GM21737 (cell line): ENCODE measurements at regions not wholly inside any gene's neighbourhood (a gene's known extent, or its start where the extent isn't known, plus 50 kb on each side); places are given as distances from the start of the nearest gene placed in this dataset.

ENCODE experiments used
- ATAC-seq: cut with Tn5 transposase; IDR thresholded peaks from one replicate; pipeline ENCODE4 v1.9.1; 2021; ENCODE audit warnings: mild to moderate bottlenecking, moderate library complexity; ENCODE audit not compliant: unreplicated experiment

DNA sequence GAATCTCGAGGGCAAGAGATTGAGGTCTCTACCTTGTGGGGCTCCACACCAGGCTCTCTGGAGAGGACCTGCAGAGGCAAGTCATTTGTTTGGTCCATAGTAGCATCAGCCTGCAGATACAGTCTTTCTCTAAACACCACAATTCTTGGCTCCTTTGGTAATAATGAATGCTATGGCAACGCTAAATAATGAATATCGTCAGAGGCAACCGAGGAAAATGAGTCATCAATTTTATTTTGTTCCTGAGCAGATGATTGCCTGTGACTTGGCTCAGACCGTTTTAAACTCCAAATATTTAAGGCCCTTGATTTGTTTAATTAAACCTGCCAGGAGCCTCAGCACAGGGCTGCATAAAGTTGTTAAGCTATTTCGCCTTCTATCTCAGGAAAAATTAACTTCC is 924.1 kb upstream of the TMEM132C start:
- no peak for ATAC-seq

DNA sequence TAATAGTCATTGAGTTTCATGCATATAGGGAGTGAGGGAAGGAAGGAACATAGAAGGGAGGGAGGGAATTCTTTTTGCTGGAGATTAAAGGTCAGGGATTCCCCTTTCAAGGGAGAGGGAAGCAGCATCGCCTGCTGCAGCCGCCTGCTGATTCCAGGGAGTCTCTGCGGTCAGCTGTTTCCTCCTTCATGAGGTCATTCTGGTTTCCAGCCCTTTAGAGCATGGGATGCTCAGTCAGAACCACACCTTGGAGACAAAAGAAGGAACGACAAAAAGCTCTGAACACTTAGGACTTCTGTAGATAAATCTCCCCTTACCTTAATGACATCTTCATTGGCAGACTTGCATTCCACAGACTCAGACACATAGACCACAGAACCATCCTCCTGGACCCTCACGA is 923.0 kb upstream of the TMEM132C start:
- ATAC-seq = no peak

DNA sequence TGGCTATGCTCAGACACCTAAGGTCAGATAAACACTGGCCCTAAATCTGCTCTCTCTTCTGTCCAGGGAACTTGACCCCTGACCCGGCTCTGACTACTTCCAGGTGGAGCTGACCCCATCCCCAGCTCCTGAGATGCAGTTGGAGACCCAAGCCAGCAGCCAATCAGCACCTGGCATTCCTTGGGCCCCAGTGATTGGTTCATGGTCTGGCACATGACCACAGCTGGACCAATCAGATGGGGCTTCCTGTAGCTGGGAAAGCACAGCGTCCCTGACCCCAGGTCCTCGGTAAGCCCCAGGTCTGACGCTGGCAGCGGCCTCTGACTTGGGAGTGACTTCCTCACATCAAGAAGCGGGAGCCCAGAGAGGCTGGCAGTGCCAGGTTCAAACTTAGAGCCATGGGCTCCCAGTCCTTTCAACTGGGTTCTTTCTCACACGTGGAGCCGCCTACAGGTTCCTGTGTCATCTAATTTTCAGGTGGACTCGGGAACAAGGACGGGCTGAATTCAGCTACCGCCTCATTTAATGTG is 915.4 kb upstream of the TMEM132C start:
- ATAC-seq = no peak

DNA sequence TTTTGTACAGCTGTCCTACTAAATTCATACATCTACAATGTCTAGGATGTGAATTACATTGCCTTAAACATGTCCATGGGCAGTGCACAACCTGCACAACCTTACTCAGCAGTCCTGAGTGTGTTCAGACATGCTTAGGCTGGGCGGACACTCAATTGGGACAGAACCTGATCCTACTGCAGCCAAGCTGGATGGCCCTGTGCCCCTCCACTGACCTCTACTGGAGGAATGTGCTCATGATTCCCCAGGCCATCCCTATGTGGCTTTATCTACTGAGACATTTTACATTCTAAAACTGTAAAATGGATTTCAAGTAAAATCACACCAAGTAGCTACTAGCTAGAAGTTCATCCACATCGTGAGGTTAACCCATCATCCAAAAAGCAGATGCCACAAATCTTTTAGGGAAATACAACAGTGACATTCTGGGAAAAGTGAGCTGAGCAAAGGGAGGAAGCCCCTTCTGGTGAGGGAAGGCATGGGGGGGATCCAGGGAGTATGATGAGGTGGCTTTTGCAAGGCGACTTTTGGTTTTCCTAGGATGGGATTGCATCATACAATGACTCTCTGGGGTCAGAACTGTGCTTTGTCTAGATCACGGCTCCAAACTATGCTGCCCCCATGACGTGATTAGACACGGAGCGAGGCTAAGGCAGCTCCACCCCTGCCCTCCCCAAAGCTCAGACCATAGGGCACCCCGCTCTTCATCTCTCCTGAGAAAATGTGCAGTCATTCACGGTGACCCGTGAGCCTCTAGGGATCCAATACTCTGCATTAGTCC is 911.7 kb upstream of the TMEM132C start:
- no peak for ATAC-seq

DNA sequence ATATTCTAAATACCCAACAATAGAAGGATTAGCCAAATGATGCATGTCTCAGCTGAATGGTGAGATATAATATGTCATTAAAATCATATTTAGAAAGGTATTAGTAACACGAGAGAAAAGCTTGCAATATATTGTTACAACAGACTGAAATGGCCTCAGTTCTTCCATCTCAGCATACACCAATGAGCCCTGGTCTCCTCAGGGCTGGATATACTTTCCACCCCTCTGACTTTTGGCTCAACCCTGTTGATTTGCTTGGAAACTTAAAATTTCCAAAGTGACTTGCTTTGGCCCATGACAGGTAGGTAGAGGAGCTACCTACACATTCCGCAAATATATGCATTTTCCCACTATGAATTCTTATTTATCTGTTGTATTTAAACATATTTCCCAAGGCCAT is 908.1 kb upstream of the TMEM132C start:
- ATAC-seq = no peak

DNA sequence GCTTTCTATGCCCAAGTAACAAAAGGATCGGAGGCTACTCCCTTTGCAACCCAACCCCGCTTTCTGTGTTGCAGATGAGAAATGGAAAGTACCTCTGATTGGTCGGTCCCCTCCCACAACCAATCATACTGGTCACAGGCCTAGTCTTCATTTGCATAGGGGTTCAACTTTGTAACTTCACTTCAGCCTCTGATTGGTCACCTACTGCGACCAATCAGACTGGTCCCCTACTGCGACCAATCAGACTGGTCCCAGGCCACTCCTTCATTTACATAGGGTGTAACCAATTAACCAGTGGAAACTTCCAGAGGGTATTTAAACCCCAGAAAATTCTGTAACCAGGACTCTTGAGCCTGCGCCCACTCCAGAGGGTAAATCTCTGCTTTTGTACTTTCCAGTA is 906.4 kb upstream of the TMEM132C start:
- no peak for ATAC-seq

DNA sequence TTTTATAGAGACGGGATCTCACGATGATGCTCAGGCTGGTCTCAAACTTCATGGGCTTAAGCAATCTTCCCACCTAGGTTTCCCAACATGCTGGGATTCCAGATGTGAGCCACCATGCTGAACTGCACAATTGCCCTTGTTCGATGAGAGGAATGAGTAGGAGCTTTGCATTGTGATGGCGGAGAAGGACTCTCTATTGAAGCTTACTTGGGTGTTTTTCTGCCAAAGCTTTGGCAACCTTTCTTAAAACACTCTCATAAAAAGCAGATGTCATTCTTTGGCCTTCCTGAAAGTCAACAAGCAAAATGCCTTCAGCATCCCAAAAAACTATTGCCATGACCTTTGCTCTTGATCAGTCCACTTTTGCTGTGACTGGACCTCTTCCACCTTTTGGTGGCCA is 904.8 kb upstream of the TMEM132C start:
- no peak for ATAC-seq

DNA sequence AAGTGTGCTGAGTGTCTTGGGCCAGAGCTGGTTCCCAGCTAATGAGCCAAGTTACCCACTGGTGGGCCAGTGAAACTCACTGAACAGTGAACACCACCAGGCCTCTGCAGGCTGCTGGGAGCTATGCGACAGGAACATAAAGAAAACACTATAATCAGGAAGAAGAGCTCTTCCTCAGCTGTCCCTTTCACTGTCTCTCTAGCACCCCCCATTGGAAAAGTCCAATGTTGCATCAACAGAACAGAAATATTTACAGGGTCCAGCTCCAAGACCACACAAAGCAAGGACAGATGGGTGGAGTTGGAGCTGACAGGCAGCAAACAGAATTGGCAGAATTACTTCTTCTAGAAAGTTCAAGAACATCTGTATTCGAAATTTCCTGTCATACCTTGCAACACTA is 903.6 kb upstream of the TMEM132C start:
- no peak for ATAC-seq

DNA sequence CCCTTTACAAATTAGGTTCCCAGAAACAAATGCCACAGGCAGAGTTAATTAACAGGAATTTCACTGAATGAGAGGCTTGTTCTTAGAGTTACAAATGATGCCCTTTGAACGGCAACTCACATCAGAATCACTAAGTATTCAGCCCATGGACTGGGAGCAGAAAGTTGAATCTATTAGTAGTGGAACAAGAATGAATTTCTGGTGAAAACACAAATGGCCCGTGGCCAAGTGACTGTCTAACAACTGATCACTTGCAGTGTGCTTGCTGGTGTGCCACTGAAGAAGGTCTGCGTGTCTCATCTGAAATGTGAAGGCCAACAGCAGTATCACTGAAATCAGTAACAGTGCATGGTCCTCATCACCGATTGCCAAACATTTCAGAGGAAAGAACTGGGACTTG is 893.4 kb upstream of the TMEM132C start:
- ATAC-seq = no peak

DNA sequence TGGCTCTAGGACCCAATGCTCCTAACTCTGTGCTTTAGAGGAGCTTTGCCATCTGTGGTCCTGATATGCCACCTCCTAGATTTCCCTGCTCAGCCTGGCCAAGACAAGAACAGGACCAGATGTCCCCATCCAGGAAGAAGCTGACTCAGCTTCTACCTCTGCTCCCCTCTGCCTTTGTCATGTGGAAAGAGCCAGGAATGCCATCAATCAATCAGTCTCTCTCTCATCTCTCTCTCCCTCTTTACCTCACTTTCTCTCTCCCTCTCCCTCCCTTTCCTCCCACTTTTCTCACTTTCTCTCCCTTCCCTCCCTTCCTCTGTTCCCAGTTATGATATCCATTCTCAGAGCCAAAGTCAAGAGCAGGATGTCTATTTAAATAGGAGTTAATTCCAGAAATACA is 892.5 kb upstream of the TMEM132C start:
- no peak for ATAC-seq

DNA sequence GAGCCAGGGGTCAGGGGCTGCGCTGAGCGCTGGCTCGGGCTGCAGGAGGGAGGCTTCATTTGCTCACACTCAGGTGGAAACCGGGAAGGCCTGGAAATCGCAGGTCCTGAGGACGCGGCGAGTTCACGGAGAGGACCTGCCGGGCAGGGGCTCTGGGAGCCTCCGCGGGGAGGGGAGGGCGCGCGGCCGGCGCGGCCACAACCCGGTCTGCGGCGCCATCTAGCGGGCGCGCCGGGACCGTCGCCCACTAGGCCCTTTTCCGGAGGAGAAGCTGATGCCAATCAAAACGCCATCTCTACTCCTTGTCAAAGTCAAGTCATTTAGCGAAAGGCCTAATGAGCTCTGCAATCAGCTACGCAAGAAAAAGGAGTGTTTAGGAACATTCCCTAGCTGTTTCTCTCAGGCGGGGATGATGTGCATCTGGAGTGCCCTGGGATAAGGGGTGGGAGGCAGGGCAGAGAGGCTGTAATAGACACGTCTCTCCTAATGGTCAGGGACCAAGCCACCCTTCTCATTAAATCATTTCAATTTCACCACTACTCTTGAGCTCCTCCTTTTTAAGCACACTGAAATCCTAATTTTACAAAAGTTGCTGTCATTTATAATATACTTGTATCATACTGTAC is 885.8 kb upstream of the TMEM132C start:
- ATAC-seq = no peak

DNA sequence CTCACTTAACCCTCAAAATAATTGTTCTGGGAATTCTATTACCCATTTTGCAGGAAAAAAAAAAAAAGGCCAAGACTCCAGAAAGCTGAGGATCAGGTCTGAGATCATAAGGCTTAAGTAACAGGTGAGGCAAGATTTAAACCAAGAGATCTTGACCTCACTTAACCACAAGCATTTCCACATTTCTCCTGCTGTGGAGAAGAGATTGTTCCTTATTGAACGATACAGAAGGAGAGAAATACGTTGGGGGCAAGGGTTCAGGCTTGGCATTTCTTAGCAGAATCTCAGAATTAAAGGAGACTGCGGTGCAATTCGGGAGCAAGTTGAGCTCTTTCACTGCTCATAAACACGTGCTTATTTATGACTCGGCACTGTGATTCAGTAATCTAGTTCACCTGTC is 885.3 kb upstream of the TMEM132C start:
- no peak for ATAC-seq

DNA sequence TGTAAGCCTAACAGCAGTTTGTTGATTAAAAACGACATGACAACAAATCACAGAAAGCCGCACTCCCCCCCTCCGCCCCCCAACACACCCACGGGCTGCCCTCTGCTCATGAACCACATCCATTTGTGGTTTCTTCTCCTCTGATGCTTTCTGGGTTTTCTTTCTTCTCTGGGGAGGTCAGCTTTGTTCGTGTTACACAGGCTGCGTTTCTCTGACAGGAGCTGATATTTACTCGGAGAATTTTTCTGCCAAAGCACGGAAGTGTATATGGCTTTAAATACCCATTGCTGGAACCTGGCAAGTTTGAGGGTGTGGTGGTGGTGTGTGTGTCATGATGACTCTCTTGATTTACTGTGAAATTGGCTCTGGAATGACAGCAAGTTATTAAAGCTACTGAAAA is 883.7 kb upstream of the TMEM132C start:
- ATAC-seq = no peak

DNA sequence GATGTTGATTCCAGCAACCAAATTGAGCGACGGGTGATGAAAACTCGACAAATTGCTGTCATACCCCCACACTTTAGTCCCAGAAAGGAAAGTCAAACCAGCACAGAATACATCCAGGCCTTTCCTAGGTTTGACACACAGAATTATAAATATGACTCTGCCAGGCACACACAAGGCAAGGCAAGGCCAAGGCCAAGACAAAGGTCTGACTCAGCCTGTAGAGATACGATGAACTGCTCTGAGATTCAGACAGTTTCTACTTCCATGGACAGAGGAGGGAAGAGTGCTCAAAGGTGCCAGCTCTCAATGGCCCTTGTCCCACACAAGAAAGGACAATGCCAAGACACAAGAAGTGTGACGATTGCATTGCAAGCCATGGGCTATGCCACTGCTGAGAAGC is 880.2 kb upstream of the TMEM132C start:
- no peak for ATAC-seq

DNA sequence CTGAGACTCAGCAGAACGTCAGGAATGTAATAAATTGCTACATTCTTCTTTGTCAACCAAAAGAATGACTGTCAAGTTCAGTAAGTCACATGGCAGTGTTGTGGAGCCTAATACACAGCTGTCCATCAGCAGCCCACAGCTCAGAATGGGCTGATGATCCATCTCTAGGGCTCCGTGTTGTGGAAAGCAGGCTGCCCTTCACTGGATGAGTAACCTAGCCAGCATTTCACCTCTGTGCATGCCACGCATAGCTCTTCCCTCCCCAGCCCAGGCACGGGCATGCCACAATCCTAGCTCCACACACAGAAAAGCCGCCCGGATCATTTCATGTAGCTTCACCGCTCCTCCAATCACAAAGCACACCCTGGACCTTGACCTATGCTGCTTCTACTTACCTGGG is 878.0 kb upstream of the TMEM132C start:
- no peak for ATAC-seq

DNA sequence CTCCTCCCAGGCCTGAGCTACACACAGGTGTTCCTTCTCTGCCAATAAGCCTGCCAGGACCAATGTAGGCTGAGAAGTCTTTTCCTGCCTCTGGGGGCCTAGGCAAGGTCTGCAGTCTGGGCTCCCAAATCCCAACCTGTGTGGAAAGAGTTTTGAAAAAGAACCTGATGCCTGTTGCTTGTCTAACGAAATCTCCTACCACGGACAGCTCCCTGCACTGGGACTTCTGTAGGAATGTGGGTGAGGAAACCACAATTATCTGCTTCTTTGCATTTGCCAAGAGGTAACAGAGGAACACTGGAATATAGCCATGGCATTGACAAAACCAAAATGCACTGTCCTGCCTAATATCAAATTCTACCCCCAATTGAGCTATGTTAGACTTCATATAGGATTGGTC is 877.0 kb upstream of the TMEM132C start:
- ATAC-seq = no peak

DNA sequence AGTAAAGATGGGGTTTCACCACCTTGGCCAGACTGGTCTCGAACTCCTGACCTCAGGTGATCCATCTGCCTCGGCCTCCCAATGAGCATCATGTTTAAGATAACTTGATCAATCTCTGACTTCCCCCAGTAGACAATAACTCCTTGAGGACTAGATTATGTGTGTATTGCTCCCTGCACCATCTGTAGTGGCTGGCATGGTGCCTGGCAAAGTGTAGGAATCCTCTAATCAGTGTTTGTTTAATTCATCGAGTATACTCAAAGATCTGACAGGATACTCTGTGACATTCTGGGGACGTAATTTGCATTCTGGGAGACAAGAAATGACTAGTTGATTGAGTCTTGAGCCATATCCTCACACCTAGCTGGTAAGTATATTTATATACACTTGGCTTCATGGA is 873.5 kb upstream of the TMEM132C start:
- ATAC-seq = no peak

DNA sequence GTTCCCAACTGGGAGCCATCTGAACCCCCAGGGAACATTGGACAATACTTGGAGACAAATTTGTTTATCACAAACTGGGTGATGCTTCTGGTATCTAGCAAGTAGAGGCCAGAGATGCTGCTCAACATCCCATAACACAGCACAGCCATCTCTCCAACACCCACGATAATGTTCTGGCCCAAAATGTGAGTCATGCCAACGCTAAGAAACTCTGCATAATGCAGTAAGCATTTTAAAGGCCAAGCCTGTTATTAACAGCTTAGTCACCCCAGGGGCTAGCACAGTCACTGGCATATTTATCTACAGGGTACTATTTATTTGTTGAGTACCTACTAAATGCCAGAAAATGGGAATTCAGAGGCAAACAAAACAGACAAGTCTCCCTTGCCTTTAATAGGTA is 873.1 kb upstream of the TMEM132C start:
- ATAC-seq = no peak

DNA sequence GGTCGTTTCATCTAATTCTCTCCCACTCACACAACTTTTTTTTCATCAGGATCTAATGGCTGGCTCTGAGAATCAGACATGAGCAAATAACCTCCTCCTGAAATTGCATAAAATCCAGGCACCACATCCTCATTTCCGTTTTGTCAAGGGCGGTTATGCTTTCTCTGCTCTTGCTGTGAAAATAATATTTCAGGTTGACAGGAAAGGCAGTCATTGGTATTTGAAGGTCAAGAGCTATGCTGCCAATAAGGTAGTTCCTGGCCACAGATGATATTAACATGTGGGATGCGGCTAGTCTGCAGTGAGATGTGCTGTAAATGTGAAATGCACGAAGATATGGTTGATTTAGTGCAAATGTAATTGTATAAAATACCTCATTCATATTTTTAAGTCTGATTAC is 870.2 kb upstream of the TMEM132C start:
- no peak for ATAC-seq

DNA sequence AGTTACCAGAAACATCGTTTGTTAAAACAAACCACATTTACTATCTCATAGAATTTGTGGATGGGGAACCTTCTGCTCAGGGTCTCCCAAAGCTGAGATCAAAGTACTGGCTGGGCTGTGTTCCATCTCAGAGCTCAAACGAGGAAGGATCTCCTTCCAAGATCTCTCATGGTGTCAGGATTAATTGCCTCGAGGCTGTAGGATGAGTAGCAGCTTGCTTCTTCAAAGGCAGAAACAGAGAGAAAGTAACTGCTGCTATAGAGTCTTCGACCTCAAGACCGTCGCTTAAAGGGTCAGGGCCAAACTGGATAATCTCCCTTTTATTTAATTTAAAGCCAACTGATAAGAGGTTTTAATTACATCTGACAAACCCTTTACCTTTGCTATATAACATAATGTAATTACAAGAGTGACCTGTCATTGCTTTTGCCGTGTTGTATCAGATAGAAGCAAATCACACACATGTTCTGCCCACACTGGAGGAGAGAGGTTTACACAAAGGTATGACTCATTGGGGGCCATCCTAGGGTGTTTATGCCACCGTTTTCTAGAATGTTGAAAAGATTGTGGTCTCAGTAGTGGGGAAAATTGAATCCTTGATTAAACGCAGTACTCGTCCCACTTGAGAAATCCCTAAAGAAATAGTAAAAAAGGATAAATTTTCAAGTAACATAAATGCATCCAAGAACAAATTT is 868.8 kb upstream of the TMEM132C start:
- no peak for ATAC-seq

DNA sequence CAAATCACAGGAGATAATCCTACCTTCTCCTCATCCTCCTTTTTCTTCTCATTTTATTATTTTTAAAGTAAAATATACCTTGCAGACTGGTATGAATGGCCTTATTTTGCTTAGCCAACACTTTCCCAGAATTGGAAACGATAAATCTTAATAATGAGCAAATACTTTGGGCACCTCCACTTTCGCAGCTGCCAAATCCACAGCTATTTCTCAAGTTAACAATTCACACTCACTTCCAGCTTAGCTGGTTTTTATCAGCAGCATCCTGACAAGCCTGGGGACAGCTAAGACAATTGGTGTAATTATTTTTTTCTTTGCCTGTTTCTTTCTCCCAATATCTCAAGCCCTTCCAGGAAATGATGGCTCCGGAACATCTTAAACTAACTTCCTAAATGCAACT is 867.5 kb upstream of the TMEM132C start:
- ATAC-seq = no peak

DNA sequence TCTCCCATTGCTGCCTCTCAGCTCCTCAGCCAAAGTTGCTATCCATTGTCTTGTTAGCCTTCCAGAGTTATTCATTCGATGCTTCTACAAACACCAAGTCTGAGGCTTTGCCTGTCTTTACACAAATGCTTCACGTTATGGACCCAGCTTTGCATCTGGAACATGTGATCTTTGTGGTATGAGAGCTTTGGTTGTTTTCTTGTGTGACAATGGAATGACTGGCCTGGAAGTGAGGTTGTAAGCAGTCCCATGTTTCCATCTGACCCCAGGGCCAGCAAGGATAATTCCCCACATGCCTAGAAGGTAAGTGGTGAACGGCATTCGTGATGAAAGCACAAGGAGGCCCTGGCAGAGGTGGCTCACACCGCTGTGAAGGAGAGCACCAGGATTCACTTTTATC is 866.7 kb upstream of the TMEM132C start:
- no peak for ATAC-seq
